Neuronal stem cell (in vitro differentiated cells): ENCODE measurements at regions not wholly inside any gene's neighbourhood (a gene's known extent, or its start where the extent isn't known, plus 50 kb on each side); places are given as distances from the start of the nearest gene placed in this dataset.

Experiments
- DNase-seq: peaks from one replicate; pipeline ENCODE4 v3.0.0-alpha.2; 2013; ENCODE audit warnings: low spot score
- H2AFZ ChIP-seq: one replicate; pipeline ENCODE4 v1.6.1; 2013; ENCODE audit warnings: mild to moderate bottlenecking, low read length, inconsistent platforms
- H2AK5ac ChIP-seq: 2 replicates; pipeline ENCODE4 v1.6.1; 2013; ENCODE audit warnings: low read depth, mild to moderate bottlenecking, inconsistent platforms, low read length, moderate library complexity, mixed read lengths
- H2BK120ac ChIP-seq: 2 replicates; pipeline ENCODE4 v1.6.1; 2013; ENCODE audit warnings: low read depth, mild to moderate bottlenecking, inconsistent platforms, low read length, moderate library complexity, mixed read lengths
- H2BK12ac ChIP-seq: one replicate; pipeline ENCODE4 v1.6.1; 2013; ENCODE audit warnings: low read length, inconsistent platforms
- H2BK15ac ChIP-seq: 2 replicates; pipeline ENCODE4 v1.6.1; 2013; ENCODE audit warnings: mild to moderate bottlenecking, low read length, inconsistent platforms, mixed read lengths
- H2BK5ac ChIP-seq: one replicate; pipeline ENCODE4 v1.6.1; 2013; ENCODE audit warnings: inconsistent platforms, mild to moderate bottlenecking, low read length, moderate library complexity
- H3K14ac ChIP-seq: one replicate; pipeline ENCODE4 v1.6.1; 2013; ENCODE audit warnings: low read length, inconsistent platforms
- H3K18ac ChIP-seq: 2 replicates; pipeline ENCODE4 v1.6.1; 2013; ENCODE audit warnings: low read length, inconsistent platforms
- H3K23ac ChIP-seq: 2 replicates; pipeline ENCODE4 v1.6.1; 2013; ENCODE audit warnings: low read depth, mild to moderate bottlenecking, mixed read lengths, low read length, inconsistent platforms; ENCODE audit not compliant: poor library complexity
- H3K27ac ChIP-seq: replicated peaks from 3 replicates; pipeline ENCODE4 v1.5.1; 2013; ENCODE audit warnings: low read length, inconsistent platforms
- H3K27me3 ChIP-seq, 3 experiments: 2 replicates each; pipeline ENCODE4 v1.6.1; 2013; ENCODE audit warnings: low read length in 3 of 3, mild to moderate bottlenecking in 2 of 3, inconsistent platforms in 1 of 3, low read depth in 1 of 3, mixed read lengths in 1 of 3, moderate library complexity in 1 of 3; ENCODE audit not compliant: control insufficient read depth in 3 of 3, insufficient read depth in 3 of 3
- H3K36me3 ChIP-seq, 2 donors: replicated peaks in 1 of 2; 2 replicates each; pipeline ENCODE4 v1.6.1; 2013; ENCODE audit warnings: low read length in 2 of 2; ENCODE audit not compliant: control insufficient read depth in 2 of 2, insufficient read depth in 2 of 2
- H3K4ac ChIP-seq: 2 replicates; pipeline ENCODE4 v1.6.1; 2013; ENCODE audit warnings: inconsistent platforms, mild to moderate bottlenecking, low read length, moderate library complexity
- H3K4me1 ChIP-seq, 2 donors: 1 replicate in 1 of 2; 2 replicates in 1 of 2; pipeline ENCODE4 v1.6.1; 2013; ENCODE audit warnings: low read length in 2 of 2, low read depth in 1 of 2; ENCODE audit not compliant: control insufficient read depth in 2 of 2, insufficient read depth in 1 of 2
- H3K4me2 ChIP-seq: one replicate; pipeline ENCODE4 v1.6.1; 2013; ENCODE audit warnings: mild to moderate bottlenecking, low read length, inconsistent platforms; ENCODE audit not compliant: insufficient read depth, poor library complexity, severe bottlenecking
- H3K4me3 ChIP-seq, 2 donors: 2 replicates each; pipeline ENCODE4 v1.5.1; 2013; ENCODE audit warnings: low read length in 2 of 2, mild to moderate bottlenecking in 2 of 2, inconsistent platforms in 1 of 2, moderate library complexity in 1 of 2
- H3K79me1 ChIP-seq: one replicate; pipeline ENCODE4 v1.6.1; 2013; ENCODE audit warnings: low read depth, mild to moderate bottlenecking, inconsistent platforms, low read length, moderate library complexity
- H3K9ac ChIP-seq: one replicate; pipeline ENCODE4 v1.6.1; 2013; ENCODE audit warnings: mild to moderate bottlenecking, low read depth, low read length, inconsistent platforms; ENCODE audit not compliant: poor library complexity
- H3K9me3 ChIP-seq, 2 donors: replicated peaks in 1 of 2; 2 replicates each; pipeline versions ENCODE3 to v1.6.1; 2013; ENCODE audit warnings: low read length in 2 of 2, mild to moderate bottlenecking in 2 of 2, inconsistent platforms in 1 of 2, low read depth in 1 of 2, mixed read lengths in 1 of 2, moderate library complexity in 1 of 2; ENCODE audit not compliant: control insufficient read depth in 2 of 2, insufficient read depth in 1 of 2
- H4K8ac ChIP-seq: one replicate; pipeline ENCODE4 v1.6.1; 2013; ENCODE audit warnings: low read depth, mild to moderate bottlenecking, inconsistent platforms, low read length, moderate library complexity
- H4K91ac ChIP-seq: one replicate; pipeline ENCODE4 v1.6.1; 2013; ENCODE audit warnings: low read length, low read depth, mild to moderate bottlenecking, inconsistent platforms; ENCODE audit not compliant: poor library complexity
- WGBS, 2 donors: extraction: QIAGEN DNeasy Blood & Tissue Kit; methylation state at CpG; one replicate each; pipeline ENCODE4 v1.1.7; 2013; ENCODE audit warnings: missing lambda C conversion rate in 2 of 2, mixed read lengths in 1 of 2; ENCODE audit not compliant: insufficient read length in 2 of 2, insufficient replicate concordance in 1 of 2; ENCODE audit errors: extremely low coverage in 2 of 2; 5-methylcytosine and 5-hydroxymethylcytosine counted together

GRCh38 chr12:30019366-30020140 is 235.8 kb upstream of the TMTC1 start:
- Histone ChIP-seq H3K14ac (no peak overlapping the region), H3K9ac (no peak overlapping the region), H3K23ac (no peak overlapping the region), H3K4me2 (no peak overlapping the region), H3K18ac (no peak overlapping the region), H3K27ac (no peak overlapping the region), H4K8ac (no peak overlapping the region), H2BK120ac (no peak overlapping the region), H3K4me3 (no peak overlapping the region), H2BK15ac (no peak overlapping the region), H3K79me1 (no peaks in the 10 kb centered on the region), H2AK5ac (no peak overlapping the region), H2BK12ac (no peak overlapping the region), H3K27me3 (no peaks in the 10 kb centered on the region), H3K9me3 (peaks cover 0 to 4% of the 10 kb centered on the region in 2 donors), H3K36me3 (no peaks in the 10 kb centered on the region), H2AFZ (peak overlapping the region; percentile 4), H2BK5ac (no peak overlapping the region), H4K91ac (no peak overlapping the region), H3K4ac (no peak overlapping the region), H3K4me1 (peaks cover 0 to 4% of the 10 kb centered on the region in 2 donors)
- WGBS, 2 donors, result no CpG with 5 or more reads among the region's 4 CpGs
- DNase-seq, result no peak

GRCh38 chr12:30016540-30017055 is 232.9 kb upstream of the TMTC1 start:
- Histone ChIP-seq H3K9ac (no peak overlapping the region), H3K4ac (no peak overlapping the region), H3K4me1 (peaks cover 0 to 8% of the 10 kb centered on the region in 2 donors), H3K79me1 (no peaks in the 10 kb centered on the region), H4K91ac (no peak overlapping the region), H3K14ac (no peak overlapping the region), H2BK12ac (no peak overlapping the region), H3K9me3 (no peaks in the 10 kb centered on the region), H3K36me3 (no peaks in the 10 kb centered on the region), H4K8ac (no peak overlapping the region), H3K27me3 (no peaks in the 10 kb centered on the region), H3K18ac (no peak overlapping the region), H3K4me3 (no peak overlapping the region), H2BK5ac (no peak overlapping the region), H3K23ac (no peak overlapping the region), H3K4me2 (no peak overlapping the region), H2BK15ac (no peak overlapping the region), H2AK5ac (no peak overlapping the region), H3K27ac (no peak overlapping the region), H2BK120ac (no peak overlapping the region), H2AFZ (no peak overlapping the region)
- no peak for DNase-seq
- no CpG with 5 or more reads among the region's 10 CpGs for WGBS, 2 donors

GRCh38 chr12:30015631-30016337 is 232.0 kb upstream of the TMTC1 start:
- Histone ChIP-seq H2AK5ac (no peak overlapping the region), H3K79me1 (no peaks in the 10 kb centered on the region), H4K91ac (no peak overlapping the region), H3K23ac (no peak overlapping the region), H3K14ac (no peak overlapping the region), H3K4me3 (no peak overlapping the region), H3K4ac (no peak overlapping the region), H2BK5ac (no peak overlapping the region), H2AFZ (no peak overlapping the region), H3K27ac (no peak overlapping the region), H4K8ac (no peak overlapping the region), H3K27me3 (no peaks in the 10 kb centered on the region), H2BK12ac (no peak overlapping the region), H2BK15ac (no peak overlapping the region), H3K9ac (no peak overlapping the region), H3K4me2 (no peak overlapping the region), H3K9me3 (no peaks in the 10 kb centered on the region), H3K36me3 (no peaks in the 10 kb centered on the region), H3K18ac (no peak overlapping the region), H3K4me1 (peaks cover 0 to 8% of the 10 kb centered on the region in 2 donors), H2BK120ac (no peak overlapping the region)
- WGBS, 2 donors, result no CpG with 5 or more reads among the region's 5 CpGs
- DNase-seq, result no peak

GRCh38 chr12:30014991-30015390 is 231.2 kb upstream of the TMTC1 start:
- Histone ChIP-seq H3K36me3 (no peaks in the 10 kb centered on the region), H2AFZ (no peak overlapping the region), H2BK5ac (no peak overlapping the region), H3K9me3 (no peaks in the 10 kb centered on the region), H3K4me3 (no peak overlapping the region), H4K91ac (no peak overlapping the region), H2BK12ac (no peak overlapping the region), H2BK120ac (no peak overlapping the region), H3K23ac (no peak overlapping the region), H3K27ac (no peak overlapping the region), H3K18ac (no peak overlapping the region), H3K14ac (no peak overlapping the region), H2AK5ac (no peak overlapping the region), H3K4me2 (no peak overlapping the region), H4K8ac (no peak overlapping the region), H2BK15ac (no peak overlapping the region), H3K79me1 (no peaks in the 10 kb centered on the region), H3K9ac (no peak overlapping the region), H3K4me1 (peaks cover 0 to 8% of the 10 kb centered on the region in 2 donors), H3K27me3 (no peaks in the 10 kb centered on the region), H3K4ac (no peak overlapping the region)
- no CpG with 5 or more reads among the region's 1 CpG for WGBS, 2 donors
- DNase-seq, result no peak
